Stimulated activated effector memory CD8-positive, alpha-beta T cell treated with anti-CD3 and anti-CD28 coated beads, Interleukin-12 subunit alpha, Interleukin-12 subunit beta, amount 100 ng/mL, for 72 hours (primary cell): ENCODE measurements at regions not wholly inside any gene's neighbourhood (a gene's known extent, or its start where the extent isn't known, plus 50 kb on each side); places are given as distances from the start of the nearest gene placed in this dataset.
"Not testable (repeated sequence)": the region's sequence is repeated elsewhere in the genome, so short reads cannot be mapped to it uniquely, and the experiment has no call there.

Experiments used
- ATAC-seq: fragments of 150-1000 bp; cut with Tn5 transposase; 2 replicates; pipeline ENCODE4 v1.10.0; 2021
- DNase-seq, 2 donors: peaks; one replicate each; pipeline ENCODE4 v3.0.0; 2021 to 2022; ENCODE audit warnings: low spot score in 2 of 2
- H3K27ac Mint-ChIP-seq: one replicate; pipeline ENCODE4 v1.8.0; 2022; ENCODE audit warnings: mild to moderate bottlenecking, mixed read lengths
- H3K36me3 Mint-ChIP-seq: one replicate; pipeline ENCODE4 v1.8.0; 2022; ENCODE audit warnings: mild to moderate bottlenecking, mixed read lengths
- H3K4me1 Mint-ChIP-seq: one replicate; pipeline ENCODE4 v1.8.0; 2022; ENCODE audit warnings: mixed read lengths
- H3K4me3 Mint-ChIP-seq: one replicate; pipeline ENCODE4 v1.8.0; 2022; ENCODE audit warnings: mild to moderate bottlenecking, mixed read lengths
- H3K9me3 Mint-ChIP-seq: one replicate; pipeline ENCODE4 v1.8.0; 2022; ENCODE audit warnings: mixed read lengths

- DNase-seq (no peak), ATAC-seq (no peak)
- Mint-ChIP-seq H3K36me3 (no peaks in the 10 kb centered on the region), H3K4me1 (no peaks in the 10 kb centered on the region), H3K9me3 (no peaks in the 10 kb centered on the region), H3K27ac (no peak overlapping the region), H3K4me3 (no peak overlapping the region)
These were observed 398.5 kb downstream of the REEP3 start for GRCh38 chr10:63919575-63920279.

GRCh38 chr10:63920926-63921325, 399.7 kb downstream of the REEP3 start:
- no peaks in the 10 kb centered on the region for H3K36me3 Mint-ChIP-seq
- H3K9me3 Mint-ChIP-seq, result no peaks in the 10 kb centered on the region
- H3K27ac Mint-ChIP-seq, result no peak overlapping the region
- H3K4me3 Mint-ChIP-seq, result no peak overlapping the region
- DNase-seq (no peak), ATAC-seq (no peak)
- no peaks in the 10 kb centered on the region for H3K4me1 Mint-ChIP-seq

- no peak overlapping the region for H3K27ac Mint-ChIP-seq
- no peaks in the 10 kb centered on the region for H3K9me3 Mint-ChIP-seq
- no peaks in the 10 kb centered on the region for H3K4me1 Mint-ChIP-seq
- no peak overlapping the region for H3K4me3 Mint-ChIP-seq
- H3K36me3 Mint-ChIP-seq, result no peaks in the 10 kb centered on the region
- no peak for ATAC-seq
- DNase-seq, result no peak
These were observed 400.8 kb downstream of the REEP3 start for GRCh38 chr10:63921908-63922467.

- no peak overlapping the region for H3K4me3 Mint-ChIP-seq
- no peak for DNase-seq
These were observed 401.5 kb downstream of the REEP3 start for GRCh38 chr10:63922468-63923284.

GRCh38 chr10:63929831-63930467, 408.7 kb downstream of the REEP3 start:
- Mint-ChIP-seq H3K9me3 (no peaks in the 10 kb centered on the region), H3K4me1 (no peaks in the 10 kb centered on the region), H3K36me3 (no peaks in the 10 kb centered on the region), H3K4me3 (no peak overlapping the region), H3K27ac (no peak overlapping the region)
- no peak for ATAC-seq
- no peak for DNase-seq

More at GRCh38 chr10:63922468-63923284, 401.5 kb downstream of the REEP3 start:
- Mint-ChIP-seq H3K36me3 (no peaks in the 10 kb centered on the region), H3K4me1 (no peaks in the 10 kb centered on the region), H3K27ac (no peak overlapping the region), H3K9me3 (no peaks in the 10 kb centered on the region)
- peak; percentile 24 for ATAC-seq

- Mint-ChIP-seq H3K36me3 (no peaks in the 10 kb centered on the region), H3K4me1 (no peaks in the 10 kb centered on the region), H3K9me3 (no peaks in the 10 kb centered on the region), H3K4me3 (no peak overlapping the region), H3K27ac (no peak overlapping the region)
- ATAC-seq (no peak), DNase-seq (no peak)
These were observed 409.4 kb downstream of the REEP3 start for GRCh38 chr10:63930584-63930983.

GRCh38 chr10:63935705-63936104, 414.5 kb downstream of the REEP3 start:
- DNase-seq, result no peak
- ATAC-seq, result no peak
- Mint-ChIP-seq H3K27ac (no peak overlapping the region), H3K4me3 (no peak overlapping the region), H3K9me3 (no peaks in the 10 kb centered on the region), H3K36me3 (no peaks in the 10 kb centered on the region), H3K4me1 (no peaks in the 10 kb centered on the region)

GRCh38 chr10:63940277-63940922, 419.2 kb downstream of the REEP3 start:
- Mint-ChIP-seq H3K9me3 (no peaks in the 10 kb centered on the region), H3K27ac (no peak overlapping the region)
- no peak for ATAC-seq

GRCh38 chr10:63964406-63964805, 443.2 kb downstream of the REEP3 start:
- H3K36me3 Mint-ChIP-seq, result no peaks in the 10 kb centered on the region
- no peak overlapping the region for H3K4me3 Mint-ChIP-seq
- H3K4me1 Mint-ChIP-seq, result no peaks in the 10 kb centered on the region
- H3K27ac Mint-ChIP-seq, result no peak overlapping the region
- no peaks in the 10 kb centered on the region for H3K9me3 Mint-ChIP-seq
- no peak for DNase-seq
- ATAC-seq, result no peak

More at GRCh38 chr10:63940277-63940922, 419.2 kb downstream of the REEP3 start:
- H3K4me3 Mint-ChIP-seq, result no peak overlapping the region
- no peaks in the 10 kb centered on the region for H3K4me1 Mint-ChIP-seq
- H3K36me3 Mint-ChIP-seq, result no peaks in the 10 kb centered on the region
- no peak for DNase-seq

GRCh38 chr10:63965846-63966245, 444.6 kb downstream of the REEP3 start:
- Mint-ChIP-seq H3K27ac (no peak overlapping the region), H3K4me1 (no peaks in the 10 kb centered on the region), H3K9me3 (peaks cover 4% of the 10 kb centered on the region), H3K4me3 (no peak overlapping the region), H3K36me3 (no peaks in the 10 kb centered on the region)
- DNase-seq (no peak), ATAC-seq (no peak)

GRCh38 chr10:63972949-63973827, 452.0 kb downstream of the REEP3 start:
- no peaks in the 10 kb centered on the region for H3K4me1 Mint-ChIP-seq
- H3K27ac Mint-ChIP-seq, result no peak overlapping the region
- H3K9me3 Mint-ChIP-seq, result peaks cover 4% of the 10 kb centered on the region
- no peak overlapping the region for H3K4me3 Mint-ChIP-seq
- ATAC-seq (no peak), DNase-seq (no peak)
- no peaks in the 10 kb centered on the region for H3K36me3 Mint-ChIP-seq

- Mint-ChIP-seq H3K36me3 (no peaks in the 10 kb centered on the region), H3K4me3 (no peak overlapping the region), H3K9me3 (no peaks in the 10 kb centered on the region), H3K27ac (no peak overlapping the region), H3K4me1 (no peaks in the 10 kb centered on the region)
- ATAC-seq (peak; percentile 58), DNase-seq (peak in 1 of 2 donors; percentile 65)
These were observed 455.3 kb downstream of the REEP3 start for GRCh38 chr10:63976538-63976937.

GRCh38 chr10:63977329-63977923, 456.2 kb downstream of the REEP3 start:
- Mint-ChIP-seq H3K4me1 (no peaks in the 10 kb centered on the region), H3K4me3 (no peak overlapping the region), H3K27ac (no peak overlapping the region), H3K36me3 (no peaks in the 10 kb centered on the region), H3K9me3 (no peaks in the 10 kb centered on the region)
- ATAC-seq (peak; percentile 5), DNase-seq (no peak)

- H3K27ac Mint-ChIP-seq, H3K9me3 Mint-ChIP-seq, DNase-seq, H3K4me3 Mint-ChIP-seq, H3K4me1 Mint-ChIP-seq, ATAC-seq, H3K36me3 Mint-ChIP-seq: not testable (repeated sequence)
These were observed 459.7 kb downstream of the REEP3 start for GRCh38 chr10:63980870-63981269.
